Suppressor macrophage treated with lipopolysaccharide for 4 hours (primary cell): ENCODE measurements at regions not wholly inside any gene's neighbourhood (a gene's known extent, or its start where the extent isn't known, plus 50 kb on each side); places are given as distances from the start of the nearest gene placed in this dataset.
A peak's percentile ranks its signal among the peaks of the same experiment; 100 is the strongest.
"Not testable (repeated sequence)": the region's sequence is repeated elsewhere in the genome, so short reads cannot be mapped to it uniquely, and the experiment has no call there.

Experiments
- DNase-seq: peaks from one replicate; pipeline ENCODE4 v3.0.0-alpha.2; 2020

DNA sequence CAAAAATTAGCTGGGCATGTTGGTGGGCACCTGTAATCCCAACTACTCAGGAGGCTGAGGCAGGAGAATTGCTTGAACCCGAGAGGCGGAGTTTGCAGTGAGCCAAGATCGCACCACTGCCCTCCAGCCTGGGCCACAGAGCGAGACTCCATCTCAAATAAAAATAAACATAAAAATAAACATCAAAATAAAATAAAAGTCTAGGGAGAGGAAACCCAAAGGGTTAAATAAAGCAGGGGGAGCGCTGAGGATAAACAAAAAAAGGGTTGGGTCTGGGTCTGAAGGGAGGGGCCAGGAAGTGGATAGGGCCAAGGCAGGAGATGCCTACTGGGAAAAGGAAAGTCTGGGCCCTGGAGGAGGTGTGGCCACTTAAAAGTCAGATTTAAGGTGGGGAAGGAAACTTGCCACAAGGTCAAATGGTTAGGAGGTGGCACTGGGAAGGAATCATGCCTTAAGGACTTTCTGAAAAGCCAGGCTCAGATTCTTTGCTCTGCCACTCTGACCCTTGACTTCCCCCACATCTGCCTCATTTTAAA is 150.0 kb downstream of the ADSS2 start:
- no peak for DNase-seq

DNA sequence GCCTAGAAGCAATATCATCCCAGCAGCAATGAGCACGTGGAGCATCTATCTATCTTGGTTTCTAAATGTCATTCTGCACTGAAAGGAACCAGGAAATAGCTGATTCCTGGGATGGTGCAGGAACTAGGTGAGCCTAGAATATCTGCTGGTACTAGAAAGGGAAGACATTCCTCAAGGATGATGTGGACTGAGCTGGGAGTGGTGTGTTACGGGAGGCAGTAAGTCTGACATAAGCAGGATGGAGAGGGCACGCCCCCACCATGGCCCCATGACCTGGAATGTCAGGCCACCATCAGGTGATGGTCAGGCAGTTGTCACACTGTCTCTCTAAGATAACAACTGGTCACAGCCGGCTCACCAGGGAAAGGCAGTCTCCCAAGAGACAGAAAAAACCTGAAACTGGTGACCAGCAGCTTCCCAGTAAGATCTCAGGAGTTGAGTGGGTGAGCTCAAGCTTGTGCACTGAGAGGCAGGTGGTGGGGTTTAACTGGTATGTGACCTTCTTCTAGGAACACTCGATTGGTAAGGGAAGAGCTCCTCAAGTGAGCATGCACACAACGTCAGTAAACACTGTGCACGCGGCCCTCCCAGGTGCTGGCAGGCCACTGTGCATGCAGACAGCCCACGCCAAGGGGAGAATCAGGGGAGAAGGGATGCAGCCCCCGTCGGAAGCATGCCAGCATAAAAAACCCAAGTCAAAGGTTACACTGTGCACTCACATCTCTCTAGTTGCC is 148.7 kb downstream of the ADSS2 start:
- no peak for DNase-seq

DNA sequence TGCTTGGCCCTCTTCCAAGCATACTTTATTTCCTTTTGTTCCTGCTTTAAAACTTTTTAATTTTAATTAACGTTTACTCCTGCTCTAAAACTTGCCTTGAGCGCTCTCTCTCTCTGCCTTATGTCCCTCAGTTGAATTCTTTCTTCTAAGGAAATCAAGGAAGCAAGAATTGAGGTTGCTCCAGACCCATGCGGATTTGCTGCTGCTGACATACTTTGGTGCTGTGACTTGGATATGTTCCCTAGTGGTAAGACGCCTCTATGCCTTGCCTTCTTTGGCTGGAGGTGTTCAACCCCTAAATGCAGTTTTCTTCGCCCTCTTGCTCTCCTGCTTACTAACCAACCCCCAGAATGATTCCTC is 148.1 kb downstream of the ADSS2 start:
- DNase-seq, result no peak

DNA sequence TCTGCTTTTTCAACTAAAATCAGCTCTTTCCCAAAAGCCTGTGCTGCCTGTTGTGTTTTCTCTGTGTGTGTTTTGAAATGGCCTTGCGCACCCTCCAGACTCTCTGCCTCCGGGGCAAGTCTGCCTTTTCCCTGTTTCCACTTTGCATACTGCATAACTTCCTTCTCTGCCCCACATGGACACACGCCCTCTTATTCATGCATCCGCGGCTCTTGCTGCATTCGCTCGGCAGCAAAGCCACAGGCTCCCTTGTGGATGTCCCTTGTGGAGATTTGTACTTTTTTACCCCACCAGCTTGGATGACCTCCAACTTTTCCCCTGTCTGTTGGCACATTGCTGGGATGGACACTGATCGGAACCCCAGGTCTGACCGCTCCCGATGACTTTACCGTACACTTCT is 147.6 kb downstream of the ADSS2 start:
- peak; percentile 83 for DNase-seq

DNA sequence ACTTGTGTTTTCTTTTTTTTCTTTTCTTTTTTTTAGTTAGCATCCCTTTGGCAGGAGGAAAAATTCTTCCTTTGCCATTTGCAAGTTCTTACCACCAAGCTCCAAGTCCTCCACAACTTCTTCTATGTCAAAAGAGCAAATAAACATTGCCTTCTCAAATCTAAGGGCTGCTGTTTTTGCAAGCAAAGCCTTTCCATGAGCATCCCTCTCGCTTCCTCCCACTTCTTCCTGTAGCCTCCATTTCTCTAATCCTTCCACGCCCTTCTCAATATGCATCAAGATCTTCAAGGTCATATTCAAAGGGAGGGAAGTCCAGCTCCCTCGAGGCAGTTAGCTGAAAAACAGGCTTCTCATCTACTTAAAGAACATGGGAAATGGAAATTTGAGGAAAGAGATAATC is 147.1 kb downstream of the ADSS2 start:
- no peak for DNase-seq

DNA sequence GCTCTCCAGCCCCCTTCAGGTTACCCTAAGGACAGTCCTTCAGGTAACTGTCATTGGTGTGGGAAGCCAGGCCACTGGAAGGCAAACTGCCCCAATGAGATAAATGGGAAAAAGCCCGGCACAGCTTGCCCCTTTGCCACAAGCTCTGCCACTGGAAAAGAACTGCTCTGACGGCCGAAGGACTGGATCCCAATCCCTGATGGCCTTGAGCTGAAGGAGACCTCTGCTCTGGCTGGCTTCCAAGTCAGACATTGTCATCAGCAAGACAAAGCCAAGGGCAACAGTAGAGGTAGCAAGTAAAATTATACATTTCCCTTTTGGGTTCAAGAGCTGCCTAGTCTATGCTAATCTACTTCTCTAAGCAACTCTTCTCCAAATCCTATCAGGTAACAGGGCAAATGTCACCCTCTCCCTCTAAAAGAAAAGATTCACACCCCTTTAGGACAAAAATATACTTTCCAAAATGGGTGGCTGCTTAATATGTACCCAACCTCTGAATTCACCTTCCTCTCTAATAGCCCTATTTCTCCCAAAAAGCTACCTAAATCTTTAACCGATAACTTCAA is 145.8 kb downstream of the ADSS2 start:
- DNase-seq, result no peak

DNA sequence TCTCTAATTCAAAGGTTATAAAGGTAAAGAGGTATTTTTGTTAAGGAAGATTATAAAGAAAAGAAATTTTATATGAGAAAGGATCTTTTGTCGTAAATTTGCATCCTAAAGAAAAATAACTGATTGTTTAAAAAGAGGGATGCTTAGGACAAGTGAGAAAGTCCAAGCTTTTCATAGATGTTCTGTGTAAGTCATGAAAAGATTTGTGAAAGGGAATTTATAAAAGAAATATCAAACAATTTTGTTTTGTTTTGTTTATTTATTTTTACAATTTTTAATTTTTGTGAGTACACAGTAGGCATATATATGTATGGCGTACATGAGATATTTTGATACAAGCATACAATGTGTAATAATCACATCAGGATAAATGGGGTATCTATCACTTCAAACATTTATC is 145.2 kb downstream of the ADSS2 start:
- DNase-seq, result no peak

DNA sequence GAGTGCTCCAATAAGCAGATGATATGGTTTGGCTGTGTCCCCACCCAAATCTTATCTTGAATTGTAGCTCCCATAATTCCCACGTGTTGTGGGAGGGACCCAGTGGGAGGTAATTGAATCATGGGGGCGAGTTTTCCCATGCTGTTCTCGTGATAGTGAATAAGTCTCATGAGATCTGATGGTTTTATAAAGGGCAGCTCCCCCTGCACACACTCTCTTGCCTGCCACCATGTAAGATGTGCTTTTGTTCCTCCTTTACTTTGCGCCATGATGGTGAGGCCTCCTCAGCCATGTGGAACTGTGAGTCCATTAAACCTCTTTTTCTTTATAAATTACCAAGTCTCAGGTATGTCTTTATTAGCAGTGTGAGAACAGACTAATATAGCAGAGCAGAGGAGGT is 142.5 kb downstream of the ADSS2 start:
- not testable (repeated sequence) for DNase-seq

DNA sequence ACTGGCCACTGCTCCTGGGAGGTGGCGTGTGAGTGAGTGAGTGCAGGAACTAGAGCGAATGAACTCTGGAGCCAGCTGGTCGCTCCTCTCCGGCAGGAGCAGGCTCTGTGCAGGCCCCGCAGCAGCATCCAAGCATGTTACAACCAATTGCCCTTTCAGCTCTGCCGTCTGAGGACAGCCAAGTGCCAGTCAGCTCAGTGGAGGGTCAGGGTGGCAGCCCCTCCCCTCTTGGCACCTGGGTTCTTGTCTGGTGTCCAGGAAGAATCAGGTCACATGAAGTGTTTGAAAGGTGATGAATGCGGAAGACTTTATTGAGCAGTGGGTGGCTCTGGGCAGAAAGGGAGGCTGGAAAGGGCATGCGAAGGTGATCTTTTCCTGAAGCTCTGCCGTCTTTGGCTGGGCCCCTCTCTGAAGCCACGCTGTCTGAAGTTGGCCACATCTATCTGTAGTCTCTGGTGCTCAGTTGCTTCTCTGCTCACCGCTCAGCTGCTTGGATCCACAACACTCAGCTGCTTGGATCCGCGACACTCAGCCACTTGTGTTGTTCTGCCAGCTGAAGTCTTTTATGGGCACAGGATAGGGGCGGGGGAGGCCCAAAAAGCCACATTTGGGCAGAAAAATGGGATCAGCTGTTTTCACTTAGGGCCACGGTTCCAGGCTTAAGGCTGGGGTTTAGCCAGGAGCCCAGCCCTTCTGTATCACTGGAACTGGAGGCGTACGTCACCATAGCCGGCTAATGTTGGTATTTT is 139.8 kb downstream of the ADSS2 start:
- DNase-seq, result no peak

DNA sequence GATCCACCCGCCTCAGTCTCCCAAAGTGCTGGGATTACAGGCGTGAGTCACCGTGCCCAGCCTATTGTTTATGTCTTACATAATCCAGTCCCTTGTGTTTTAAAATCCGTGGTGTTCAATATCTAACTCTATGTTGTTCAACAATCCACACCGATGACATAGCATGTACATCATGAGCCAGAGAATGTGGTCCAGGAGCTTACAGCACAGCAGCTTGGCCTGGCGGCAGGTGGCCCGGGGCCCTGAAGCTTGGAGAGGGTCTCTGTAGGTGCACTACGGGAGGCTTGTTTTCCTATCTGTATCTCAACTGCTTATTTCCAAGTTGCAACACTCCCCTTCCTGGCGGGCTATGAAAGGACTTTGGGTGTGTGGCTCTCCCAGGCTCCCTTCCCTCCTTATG is 138.4 kb downstream of the ADSS2 start:
- no peak for DNase-seq

DNA sequence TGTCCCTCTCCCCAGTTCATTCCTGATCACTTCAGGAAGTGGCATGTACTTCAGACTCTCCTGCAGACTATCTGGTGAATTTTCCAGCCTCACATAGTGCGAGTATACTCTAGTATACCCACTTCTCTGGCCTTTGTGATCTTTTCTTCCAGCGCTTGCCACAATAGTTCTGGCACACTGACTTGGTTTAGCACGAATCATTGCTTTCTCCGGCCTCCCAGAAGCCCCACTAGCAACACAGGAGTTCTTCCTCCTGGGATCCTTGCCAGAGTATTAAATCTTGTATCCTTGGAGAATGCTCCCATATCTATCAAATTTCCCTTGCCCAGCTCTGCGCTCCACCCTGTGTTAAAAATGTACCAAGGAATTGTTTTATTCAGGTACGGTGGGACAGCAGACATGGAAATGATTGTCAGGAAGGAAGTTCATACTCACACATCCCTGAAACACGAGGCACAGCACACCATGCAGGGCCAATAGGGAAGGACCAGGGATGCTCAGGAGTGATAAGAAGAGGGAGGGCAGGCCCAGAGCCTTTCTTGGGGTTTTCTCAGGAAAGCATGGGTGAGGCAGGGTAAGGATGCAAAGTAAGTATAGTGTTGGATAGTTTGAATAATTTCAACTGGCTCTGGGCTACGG is 136.7 kb downstream of the ADSS2 start:
- no peak for DNase-seq

DNA sequence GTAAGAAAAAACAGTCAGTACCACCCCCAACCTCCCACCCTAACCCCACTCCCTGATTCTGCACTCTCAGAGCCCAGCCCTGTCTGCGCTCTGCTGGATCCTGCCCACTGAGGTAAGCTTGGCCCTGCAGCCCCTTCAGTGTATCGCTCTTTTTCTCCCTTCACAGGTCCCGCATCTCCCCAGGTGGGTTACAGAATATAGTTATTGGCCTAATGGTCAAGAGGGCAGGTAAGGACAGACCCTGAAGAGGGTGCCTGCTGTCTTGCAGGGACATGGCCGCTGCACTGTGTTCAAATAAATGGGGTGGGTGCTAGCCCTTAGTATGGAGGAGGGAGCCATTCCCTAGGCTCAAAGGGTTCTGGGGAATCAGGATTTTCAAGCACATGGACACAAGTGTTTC is 135.7 kb downstream of the ADSS2 start:
- DNase-seq, result no peak

DNA sequence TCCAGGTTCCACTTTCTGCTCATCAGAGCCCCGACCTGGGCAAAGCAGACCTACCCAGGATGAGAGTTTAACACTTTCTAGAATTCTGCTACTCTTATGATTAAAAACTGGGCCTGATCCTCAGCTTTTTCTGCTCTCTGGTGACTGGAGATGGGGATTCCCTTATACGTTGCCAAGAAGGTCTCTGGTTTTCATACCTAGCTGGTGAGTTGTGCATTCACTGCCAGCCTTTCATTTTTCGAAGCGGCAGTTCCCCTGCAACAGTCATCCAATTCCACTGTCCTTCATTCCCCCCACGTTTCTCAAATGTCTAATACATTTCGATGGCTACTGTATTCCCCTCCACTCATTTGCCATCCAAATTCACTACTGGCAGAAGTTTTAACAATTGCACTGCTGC is 135.3 kb downstream of the ADSS2 start:
- no peak for DNase-seq

DNA sequence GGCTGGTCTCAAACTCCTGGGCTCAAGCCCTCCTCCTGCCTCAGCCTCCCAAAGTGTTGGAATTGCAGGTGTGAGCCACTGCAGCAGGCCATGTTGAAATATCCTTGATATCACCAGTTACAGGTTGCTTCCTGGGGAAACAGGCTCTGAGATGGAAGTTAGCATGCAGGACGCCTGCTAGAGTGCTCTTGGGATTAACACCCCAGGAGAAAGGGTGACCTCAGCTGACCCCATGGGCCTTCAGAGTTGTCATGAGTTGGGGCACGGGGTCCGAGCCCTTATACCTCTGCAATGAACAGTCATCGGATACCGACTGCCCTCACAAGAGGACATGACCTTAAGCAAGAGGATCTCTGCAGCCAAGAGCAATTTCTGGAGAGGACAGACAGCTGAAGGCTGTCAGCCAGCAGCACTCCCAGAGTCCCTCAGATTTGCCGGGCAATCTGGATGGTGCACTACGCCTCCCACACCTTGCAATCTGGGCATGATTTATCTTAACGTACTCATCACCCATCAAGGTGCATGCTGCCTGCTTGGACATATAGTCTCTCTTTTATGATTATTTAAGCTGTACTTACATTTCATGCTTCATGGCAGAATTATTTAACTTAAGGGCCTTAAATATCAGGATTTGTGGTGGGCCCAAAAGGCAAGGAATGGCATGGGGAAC is 134.6 kb downstream of the ADSS2 start:
- no peak for DNase-seq

DNA sequence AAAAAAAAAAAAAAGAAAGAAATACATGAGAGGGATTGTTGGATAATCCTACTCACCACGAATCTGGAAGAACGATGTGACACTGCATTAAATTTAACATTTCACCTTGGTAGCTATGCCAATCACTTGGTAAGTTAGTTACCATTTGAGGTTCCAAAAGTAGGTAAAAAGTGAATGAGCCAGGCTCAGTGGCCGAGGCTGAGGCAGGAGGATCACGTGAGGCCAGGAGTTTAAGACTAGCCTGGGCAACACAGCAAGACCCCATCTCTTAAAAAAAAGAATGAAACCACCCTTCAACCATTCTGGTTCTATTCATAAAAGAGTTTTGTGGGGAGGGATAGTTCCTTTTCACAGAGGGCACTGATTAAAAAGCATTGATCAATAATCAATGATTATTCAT is 133.6 kb downstream of the ADSS2 start:
- no peak for DNase-seq

DNA sequence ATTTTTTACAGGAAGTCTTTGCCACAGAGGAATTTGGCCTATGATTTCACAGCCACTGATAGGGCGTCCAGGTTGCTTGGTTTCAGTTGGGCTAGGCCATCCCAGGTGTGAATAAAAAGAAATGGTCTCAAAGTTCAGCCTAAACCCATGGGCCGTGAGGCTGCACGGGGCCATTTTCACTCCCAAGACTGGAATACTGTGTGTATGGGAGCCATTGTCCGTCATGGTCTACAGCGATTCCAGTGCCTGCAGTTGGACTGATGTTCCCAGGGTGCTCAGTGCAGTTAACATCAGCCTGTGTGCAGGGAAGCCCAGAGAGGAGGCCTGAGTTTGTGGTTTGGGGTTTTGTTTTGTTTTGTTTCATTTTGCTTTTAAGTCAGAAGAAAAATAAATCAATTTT is 133.2 kb downstream of the ADSS2 start:
- DNase-seq, result no peak

DNA sequence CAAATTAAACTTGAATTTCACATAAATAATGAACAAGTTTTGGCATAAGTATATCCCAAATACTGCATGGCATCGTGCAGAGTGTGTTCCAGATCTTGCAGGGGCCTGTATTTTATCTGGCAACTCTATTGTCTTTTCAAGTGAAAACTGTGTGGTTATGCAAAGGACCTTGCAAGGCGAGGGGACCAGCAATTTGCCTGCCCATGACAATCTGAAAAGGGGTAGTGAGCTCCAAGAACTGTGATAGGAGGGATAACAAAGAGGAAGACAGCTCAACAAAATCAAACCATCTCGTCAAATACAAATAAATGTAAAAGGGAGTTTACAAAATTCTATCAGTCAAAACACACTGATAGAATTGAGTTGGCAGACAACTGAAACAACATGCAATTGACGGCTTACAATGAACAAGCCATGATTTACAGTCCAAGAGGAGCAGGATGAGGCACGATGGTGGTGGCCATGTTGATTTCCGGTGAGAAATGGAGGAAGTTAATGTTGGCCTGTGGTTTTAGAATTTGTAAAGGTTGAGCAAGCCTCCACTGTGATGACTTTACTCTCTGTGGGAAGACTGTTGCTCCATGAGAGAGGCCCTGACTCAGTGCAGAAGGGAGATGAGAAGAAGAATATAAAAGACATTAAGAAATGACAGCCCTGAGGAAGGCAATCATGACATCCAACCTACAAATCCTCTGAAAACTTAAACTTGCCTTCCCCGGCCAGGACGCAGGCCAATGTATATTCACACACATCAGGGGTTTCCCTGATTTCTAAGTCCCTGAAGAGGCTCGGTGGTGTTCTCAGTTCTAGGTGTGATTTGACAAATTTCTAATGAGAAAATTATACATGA is 132.2 kb downstream of the ADSS2 start:
- peak; percentile 95 for DNase-seq

DNA sequence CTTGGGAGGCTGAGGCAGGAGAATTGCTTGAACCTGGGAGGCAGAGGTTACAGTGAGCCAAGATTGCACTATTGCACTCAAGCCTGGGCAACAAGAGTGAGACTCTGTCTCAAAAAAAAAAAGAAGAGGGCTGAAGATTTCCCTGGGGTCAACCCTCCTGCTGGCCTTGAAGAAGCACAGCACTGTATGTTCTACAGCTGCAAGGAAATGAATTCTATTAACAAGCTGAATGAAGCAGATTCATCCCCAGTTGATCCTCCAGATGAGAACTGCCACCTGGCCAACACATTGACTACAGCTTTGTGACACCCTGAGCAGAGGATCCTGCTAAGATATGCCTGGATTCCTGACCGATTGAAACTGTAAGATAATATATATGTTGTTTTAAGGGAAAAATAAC is 129.5 kb downstream of the ADSS2 start:
- no peak for DNase-seq

DNA sequence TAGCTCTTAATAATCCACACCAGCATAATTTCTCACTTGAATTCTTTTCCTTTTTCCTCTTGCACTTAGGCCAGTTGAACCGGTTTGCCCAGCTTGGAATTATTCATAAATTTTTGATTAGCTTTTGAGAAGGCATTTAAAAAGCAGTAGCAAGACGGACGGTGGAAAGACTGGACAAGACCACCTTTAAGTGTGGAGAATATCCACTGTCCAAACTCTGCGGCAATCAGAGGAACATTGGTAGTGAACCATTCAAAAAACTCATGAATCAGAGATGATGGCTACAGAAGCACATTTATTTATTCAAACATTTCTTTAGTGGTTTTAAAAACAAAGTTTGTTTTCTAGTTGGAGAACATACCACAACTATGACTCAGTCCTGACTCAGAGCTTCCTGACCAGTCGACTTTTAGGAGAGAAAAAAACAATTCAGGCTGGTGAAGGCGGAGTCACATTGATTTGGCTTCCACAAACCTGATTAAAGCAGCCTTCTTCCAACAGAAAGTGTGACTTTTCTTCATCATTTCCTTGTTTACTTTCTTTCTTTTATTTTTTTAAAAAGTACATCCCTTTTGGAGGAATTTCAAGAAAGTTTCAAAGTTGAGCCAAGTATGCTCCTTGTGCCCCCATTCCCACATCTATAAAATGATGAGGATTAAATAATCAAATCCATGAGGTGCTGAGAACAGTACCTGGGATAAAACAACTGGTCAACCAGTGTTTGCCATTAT is 128.8 kb downstream of the ADSS2 start:
- DNase-seq, result peak; percentile 92

DNA sequence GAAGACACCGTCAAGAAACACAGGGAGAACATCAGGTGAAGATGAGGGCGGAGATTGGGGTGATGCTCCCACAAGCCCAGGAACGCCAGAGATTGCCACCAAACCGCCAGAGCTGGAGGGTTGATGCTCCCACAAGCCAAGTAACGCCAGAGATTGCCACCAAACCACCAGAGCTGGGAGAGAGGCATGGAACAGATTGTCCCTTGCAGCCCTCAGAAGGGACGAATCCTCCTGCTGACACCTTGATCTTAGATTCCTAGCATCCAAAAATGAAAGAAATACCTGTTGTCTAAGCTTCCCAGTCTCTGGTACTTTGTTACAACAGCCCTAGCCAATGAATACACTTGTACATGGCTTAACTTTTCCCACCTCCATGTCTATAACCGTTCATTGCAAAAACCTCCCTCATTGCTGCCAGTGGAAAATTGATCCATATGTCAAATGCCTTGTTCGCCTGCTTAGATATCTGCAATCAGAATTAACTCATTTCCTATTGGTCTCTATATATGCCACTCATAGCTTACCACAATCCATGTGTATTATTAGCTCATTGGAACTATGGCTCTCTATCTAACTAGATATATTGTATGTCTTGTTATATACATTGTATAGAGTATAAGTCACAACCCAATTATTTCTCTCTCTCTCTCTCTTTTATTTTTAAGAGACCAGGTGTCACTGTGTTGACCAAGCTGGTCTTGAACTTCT is 127.4 kb downstream of the ADSS2 start:
- DNase-seq, result no peak
